Ovary (tissue), 7 donors: ENCODE measurements at regions not wholly inside any gene's neighbourhood (a gene's known extent, or its start where the extent isn't known, plus 50 kb on each side); places are given as distances from the start of the nearest gene placed in this dataset.
"Not testable (repeated sequence)": the region's sequence is repeated elsewhere in the genome, so short reads cannot be mapped to it uniquely, and the experiment has no call there.

Experiments
- DNase-seq, 5 donors: peaks; one replicate each; pipeline ENCODE4 v3.0.0-alpha.2; 2019 to 2020
- H3K27ac ChIP-seq, 2 donors: fragments of 200-600 bp; one replicate each; pipeline versions ENCODE4 v1.5.1 to v1.8.0; 2019 to 2022
- H3K27me3 ChIP-seq: fragments of 200-600 bp; one replicate; pipeline ENCODE4 v1.8.0; 2022
- H3K36me3 ChIP-seq: fragments of 200-600 bp; sonication (generic); one replicate; pipeline ENCODE4 v1.5.1; 2019
- H3K4me1 ChIP-seq: one replicate; pipeline ENCODE4 v1.8.1; 2013; ENCODE audit warnings: mild to moderate bottlenecking, moderate library complexity; ENCODE audit not compliant: insufficient read depth
- H3K4me3 ChIP-seq: fragments of 200-600 bp; sonication (generic); one replicate; pipeline ENCODE4 v1.5.1; 2017
- H3K9me3 ChIP-seq, 2 donors: fragments of 200-600 bp in 1 of 2; sonication (generic) in 1 of 2; one replicate each; pipeline versions ENCODE4 v1.5.1 to v1.8.1; 2013 to 2019; ENCODE audit warnings: mild to moderate bottlenecking in 1 of 2, moderate library complexity in 1 of 2
- EP300 ChIP-seq: sonication (generic); formaldehyde crosslinking; IDR thresholded peaks from one replicate; pipeline ENCODE4 v1.6.1; 2017; ENCODE audit warnings: antibody characterized with exemption
- POLR2A ChIP-seq: fragments of 450-650 bp; IDR thresholded peaks from one replicate; pipeline ENCODE4 v1.6.1; 2017; ENCODE audit warnings: antibody characterized with exemption, mild to moderate bottlenecking, moderate library complexity
- WGBS, 3 donors: extraction: QIAGEN DNeasy Blood & Tissue Kit in 1 of 3; methylation state at CpG; one replicate each; pipeline versions ENCODE4 v1.1.5 to v1.1.7; 2013 to 2017; 5-methylcytosine and 5-hydroxymethylcytosine counted together
- intact Hi-C, 4 donors: fragments of 100-400 bp; cut with DNase I; formaldehyde crosslinking; loops; one replicate each; pipeline versions ENCODE4 v1.11.0 to v1.15.1; 2022 to 2023
- TF ChIP-seq, protein P1 (sequence below), 3 donors: fragments of 450-650 bp in 2 of 3; fragments of 200-600 bp in 1 of 3; IDR thresholded peaks; one replicate each; pipeline versions ENCODE4 v1.5.1 to v1.8.0; 2016 to 2022; ENCODE audit warnings: antibody characterized with exemption in 3 of 3, mild to moderate bottlenecking in 1 of 3
- donor health status: DM: no; HTN: no; CAD: no; lungs with moderate emphysema.
- donor health status: DM: no; HTN: no; CAD: no.
- donor health status: Bipolar disorder and iron deficiency.
- donor health status: DM: no; HTN: no; CAD: no.
- donor health status: DM: yes; HTN: yes; CAD: no.

DNA sequence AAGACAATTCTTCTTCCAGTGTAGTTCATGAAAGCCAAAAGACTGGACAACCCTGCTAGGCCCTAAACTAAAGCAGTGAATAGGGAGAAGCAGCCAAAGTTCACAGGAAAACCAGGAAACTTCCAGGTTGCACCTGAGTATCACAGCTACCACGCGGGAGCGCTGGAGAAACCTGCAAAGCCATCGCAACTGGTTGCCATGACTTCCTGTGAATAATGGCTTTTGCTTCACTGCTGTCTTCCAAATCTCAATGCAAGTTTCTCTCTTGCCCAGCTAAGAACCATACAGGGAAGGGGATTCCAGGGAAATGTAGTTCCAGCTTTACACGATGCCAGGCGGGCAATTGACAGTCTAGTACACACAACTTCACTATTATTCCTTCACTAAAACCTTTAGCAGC, 114.1 kb downstream of the GXYLT1 start:
- no peaks in the 10 kb centered on the region for H3K27me3 ChIP-seq
- H3K4me1 ChIP-seq, result no peaks in the 10 kb centered on the region
- intact Hi-C loops, result no loop called here
- TF ChIP-seq, protein P1, sequence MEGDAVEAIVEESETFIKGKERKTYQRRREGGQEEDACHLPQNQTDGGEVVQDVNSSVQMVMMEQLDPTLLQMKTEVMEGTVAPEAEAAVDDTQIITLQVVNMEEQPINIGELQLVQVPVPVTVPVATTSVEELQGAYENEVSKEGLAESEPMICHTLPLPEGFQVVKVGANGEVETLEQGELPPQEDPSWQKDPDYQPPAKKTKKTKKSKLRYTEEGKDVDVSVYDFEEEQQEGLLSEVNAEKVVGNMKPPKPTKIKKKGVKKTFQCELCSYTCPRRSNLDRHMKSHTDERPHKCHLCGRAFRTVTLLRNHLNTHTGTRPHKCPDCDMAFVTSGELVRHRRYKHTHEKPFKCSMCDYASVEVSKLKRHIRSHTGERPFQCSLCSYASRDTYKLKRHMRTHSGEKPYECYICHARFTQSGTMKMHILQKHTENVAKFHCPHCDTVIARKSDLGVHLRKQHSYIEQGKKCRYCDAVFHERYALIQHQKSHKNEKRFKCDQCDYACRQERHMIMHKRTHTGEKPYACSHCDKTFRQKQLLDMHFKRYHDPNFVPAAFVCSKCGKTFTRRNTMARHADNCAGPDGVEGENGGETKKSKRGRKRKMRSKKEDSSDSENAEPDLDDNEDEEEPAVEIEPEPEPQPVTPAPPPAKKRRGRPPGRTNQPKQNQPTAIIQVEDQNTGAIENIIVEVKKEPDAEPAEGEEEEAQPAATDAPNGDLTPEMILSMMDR (IDR thresholded peaks at IDR 0.05), result no peak
- no peak for TF ChIP-seq POLR2A
- no peak for TF ChIP-seq EP300
- no peaks in the 10 kb centered on the region for H3K36me3 ChIP-seq
- DNase-seq, result no peak
- no peaks in the 10 kb centered on the region for H3K9me3 ChIP-seq
- WGBS, 3 donors, result 90 to 96% (median 95%) methylated on average over 6 of the region's 6 CpGs
- H3K4me3 ChIP-seq, result no peak overlapping the region
- no peak overlapping the region for H3K27ac ChIP-seq

DNA sequence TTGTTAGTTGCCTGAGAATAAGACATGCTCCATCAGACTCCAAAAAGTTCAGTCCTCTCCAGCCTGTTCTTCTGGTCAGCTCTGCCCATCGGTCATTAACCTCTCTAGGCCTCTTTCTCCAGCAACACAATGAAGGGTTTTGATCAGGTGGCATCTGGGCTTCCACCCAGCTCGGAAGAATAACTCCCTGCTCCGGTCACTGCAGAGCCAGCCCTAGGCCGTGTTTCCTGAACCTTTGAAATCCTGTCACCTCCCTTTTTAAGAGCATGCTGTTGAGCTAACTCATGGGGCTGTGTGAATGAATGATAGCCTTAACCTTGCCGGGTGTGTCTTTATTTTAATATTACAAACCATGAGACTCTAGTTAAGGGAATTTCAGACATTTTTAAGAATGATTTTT, 117.1 kb downstream of the GXYLT1 start:
- WGBS, 3 donors, result 82 to 89% (median 84%) methylated on average over 5 of the region's 5 CpGs
- DNase-seq, result no peak
- intact Hi-C loops, result loop anchor here in 3 of 4 donors (10.0 kb wide), 3 partner anchors 753 to 1083 kb away; no protein-coding TSS in a partner anchor
- no peak overlapping the region for H3K27ac ChIP-seq
- no peaks in the 10 kb centered on the region for H3K9me3 ChIP-seq
- no peaks in the 10 kb centered on the region for H3K36me3 ChIP-seq
- H3K4me3 ChIP-seq, result no peak overlapping the region
- no peaks in the 10 kb centered on the region for H3K27me3 ChIP-seq
- TF ChIP-seq, protein P1 (IDR thresholded peaks at IDR 0.05), result no peak
- no peak for TF ChIP-seq EP300
- no peak for TF ChIP-seq POLR2A
- peaks cover 2% of the 10 kb centered on the region for H3K4me1 ChIP-seq

DNA sequence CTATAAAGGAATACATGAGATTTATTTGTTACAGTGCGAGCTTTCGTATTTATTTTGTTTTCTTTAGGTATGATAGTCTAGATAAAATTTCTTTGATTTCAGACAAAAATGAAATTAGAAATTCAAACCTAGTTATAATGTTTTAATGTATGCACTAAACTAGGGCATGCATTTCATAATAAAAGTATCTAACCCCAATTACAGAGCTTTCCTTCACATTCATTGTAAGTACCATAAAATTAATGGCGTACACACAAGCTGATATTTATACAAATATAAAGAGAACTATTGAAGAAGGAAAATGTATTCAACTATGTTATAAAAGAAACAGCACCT, 120.2 kb downstream of the GXYLT1 start:
- no peak overlapping the region for H3K4me3 ChIP-seq
- TF ChIP-seq POLR2A, result no peak
- TF ChIP-seq, protein P1 (IDR thresholded peaks at IDR 0.05), result no peak
- no peak for TF ChIP-seq EP300
- no peaks in the 10 kb centered on the region for H3K36me3 ChIP-seq
- 16 to 19% (median 18%) methylated on average over 3 of the region's 3 CpGs for WGBS, 3 donors
- intact Hi-C loops, result loop anchor here in 3 of 4 donors (10.0 kb wide), 3 partner anchors 750 to 1080 kb away; no protein-coding TSS in a partner anchor
- no peaks in the 10 kb centered on the region for H3K27me3 ChIP-seq
- no peaks in the 10 kb centered on the region for H3K9me3 ChIP-seq
- peaks cover 2% of the 10 kb centered on the region for H3K4me1 ChIP-seq
- no peak overlapping the region for H3K27ac ChIP-seq
- DNase-seq, result no peak

DNA sequence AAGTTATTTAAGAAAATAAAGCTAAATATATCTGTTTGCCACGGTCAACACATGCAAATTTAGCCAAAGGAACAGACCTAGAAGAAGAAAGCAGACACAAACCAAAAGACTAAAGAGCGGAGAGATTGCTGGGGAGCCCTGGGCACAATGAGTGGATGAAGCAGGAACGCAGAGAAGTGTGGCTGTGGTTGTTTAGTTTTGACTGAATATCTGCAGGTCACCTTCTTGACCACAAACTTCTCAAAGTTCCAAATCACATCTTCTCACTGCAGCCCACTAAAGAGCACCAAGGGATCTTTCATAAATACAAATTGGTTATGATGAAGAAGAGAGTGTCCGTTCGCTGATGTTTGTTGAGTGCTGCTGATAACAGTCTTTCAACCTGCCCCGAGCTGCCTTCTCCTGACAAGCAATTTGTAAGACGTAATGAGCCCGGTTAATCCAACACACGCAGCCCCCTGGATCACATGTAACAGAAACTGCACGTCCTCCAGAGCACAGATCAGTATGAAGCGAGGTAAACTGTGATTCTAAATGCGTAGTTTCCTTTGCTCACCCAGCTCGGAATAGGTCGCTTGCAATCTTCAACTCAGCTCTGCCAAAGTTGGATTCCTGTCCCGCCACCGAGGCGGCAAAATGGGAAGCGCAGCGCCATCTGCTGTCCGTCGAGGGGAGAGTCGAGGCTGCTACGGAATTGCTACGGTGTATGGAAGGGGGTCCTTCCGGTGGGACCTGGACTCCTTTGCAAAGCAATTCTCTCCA, 120.8 kb downstream of the GXYLT1 start:
- Histone ChIP-seq H3K27ac (no peak overlapping the region), H3K9me3 (no peaks in the 10 kb centered on the region), H3K27me3 (no peaks in the 10 kb centered on the region), H3K4me1 (peaks cover 2% of the 10 kb centered on the region), H3K36me3 (no peaks in the 10 kb centered on the region), H3K4me3 (peak overlapping the region; percentile 27)
- WGBS, 3 donors, result 7 to 10% (median 7%) methylated on average over 25 of the region's 25 CpGs
- intact Hi-C loops, result loop anchor here in 3 of 4 donors (10.0 kb wide), 3 partner anchors 749 to 1079 kb away; no protein-coding TSS in a partner anchor
- peak; percentile 66 to 86 (median 77) for DNase-seq
- no peak for TF ChIP-seq POLR2A
- TF ChIP-seq, protein P1 (IDR thresholded peaks at IDR 0.05), result peak; percentile 66 to 73 (median 71)

DNA sequence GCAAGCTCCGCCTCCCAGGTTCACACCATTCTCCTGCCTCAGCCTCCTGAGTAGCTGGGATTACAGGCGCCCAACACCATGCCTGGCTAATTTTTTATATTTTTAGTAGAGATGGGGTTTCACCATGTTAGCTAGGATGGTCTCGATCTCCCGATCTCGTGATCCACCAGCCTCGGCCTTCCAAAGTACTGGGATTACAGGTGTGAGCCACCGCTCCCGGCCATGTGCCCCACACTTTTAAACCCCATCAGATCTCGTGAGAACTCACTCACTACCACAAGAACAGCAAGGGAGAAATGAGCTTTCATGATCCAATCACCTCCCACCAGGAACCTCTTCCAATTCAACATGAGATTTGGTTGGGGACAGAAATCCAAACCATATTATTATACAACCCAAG, 122.7 kb downstream of the GXYLT1 start:
- intact Hi-C loops, result loop anchor here in 3 of 4 donors (10.0 kb wide), 3 partner anchors 747 to 1077 kb away; no protein-coding TSS in a partner anchor
- 95 to 96% (median 96%) methylated on average over 9 of the region's 9 CpGs for WGBS, 3 donors

More for the DNA sequence above, 122.7 kb downstream of the GXYLT1 start:
- H3K9me3 ChIP-seq, H3K27ac ChIP-seq, H3K27me3 ChIP-seq, H3K4me3 ChIP-seq, H3K36me3 ChIP-seq, H3K4me1 ChIP-seq, DNase-seq: not testable (repeated sequence)
